HFFc6 (cell line): ENCODE measurements at regions not wholly inside any gene's neighbourhood (a gene's known extent, or its start where the extent isn't known, plus 50 kb on each side); places are given as distances from the start of the nearest gene placed in this dataset.

Experiments
- DNase-seq: peaks from one replicate; pipeline ENCODE4 v3.0.0-alpha.2; 2018
- H3K27ac Mint-ChIP-seq: 2 replicates; pipeline ENCODE4 v1.8.0; 2020; ENCODE audit warnings: mild to moderate bottlenecking, mixed read lengths
- H3K27me3 Mint-ChIP-seq: 2 replicates; pipeline ENCODE4 v1.8.0; 2021; ENCODE audit warnings: mild to moderate bottlenecking, moderate library complexity, mixed read lengths; ENCODE audit not compliant: insufficient read depth
- H3K36me3 Mint-ChIP-seq: 2 replicates; pipeline ENCODE4 v1.8.0; 2021; ENCODE audit warnings: low read depth, mixed read lengths
- H3K4me1 Mint-ChIP-seq: 2 replicates; pipeline ENCODE4 v1.8.0; 2020; ENCODE audit warnings: low read depth, mixed read lengths
- H3K4me3 Mint-ChIP-seq: 2 replicates; pipeline ENCODE4 v1.8.0; 2020; ENCODE audit warnings: mild to moderate bottlenecking, moderate library complexity, mixed read lengths
- H3K9me3 Mint-ChIP-seq: 2 replicates; pipeline ENCODE4 v1.8.0; 2020; ENCODE audit warnings: mild to moderate bottlenecking, mixed read lengths
- TF ChIP-seq, protein P1 (sequence below): fragments of 200-600 bp; sonication (generic); IDR thresholded peaks from 2 replicates; pipeline ENCODE4 v1.5.0; 2021; ENCODE audit warnings: antibody characterized with exemption, mild to moderate bottlenecking

- Mint-ChIP-seq H3K4me1 (no peaks in the 10 kb centered on the region), H3K9me3 (no peaks in the 10 kb centered on the region), H3K4me3 (no peak overlapping the region), H3K36me3 (no peaks in the 10 kb centered on the region), H3K27me3 (peaks cover 9% of the 10 kb centered on the region), H3K27ac (no peak overlapping the region)
- TF ChIP-seq, protein P1, sequence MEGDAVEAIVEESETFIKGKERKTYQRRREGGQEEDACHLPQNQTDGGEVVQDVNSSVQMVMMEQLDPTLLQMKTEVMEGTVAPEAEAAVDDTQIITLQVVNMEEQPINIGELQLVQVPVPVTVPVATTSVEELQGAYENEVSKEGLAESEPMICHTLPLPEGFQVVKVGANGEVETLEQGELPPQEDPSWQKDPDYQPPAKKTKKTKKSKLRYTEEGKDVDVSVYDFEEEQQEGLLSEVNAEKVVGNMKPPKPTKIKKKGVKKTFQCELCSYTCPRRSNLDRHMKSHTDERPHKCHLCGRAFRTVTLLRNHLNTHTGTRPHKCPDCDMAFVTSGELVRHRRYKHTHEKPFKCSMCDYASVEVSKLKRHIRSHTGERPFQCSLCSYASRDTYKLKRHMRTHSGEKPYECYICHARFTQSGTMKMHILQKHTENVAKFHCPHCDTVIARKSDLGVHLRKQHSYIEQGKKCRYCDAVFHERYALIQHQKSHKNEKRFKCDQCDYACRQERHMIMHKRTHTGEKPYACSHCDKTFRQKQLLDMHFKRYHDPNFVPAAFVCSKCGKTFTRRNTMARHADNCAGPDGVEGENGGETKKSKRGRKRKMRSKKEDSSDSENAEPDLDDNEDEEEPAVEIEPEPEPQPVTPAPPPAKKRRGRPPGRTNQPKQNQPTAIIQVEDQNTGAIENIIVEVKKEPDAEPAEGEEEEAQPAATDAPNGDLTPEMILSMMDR: no peak
- no peak for DNase-seq
These were observed 119.5 kb upstream of the VPREB1 start for GRCh38 chr22:22125028-22125578.

GRCh38 chr22:22124374-22124773 lies 120.2 kb upstream of the VPREB1 start:
- Mint-ChIP-seq H3K27me3 (peaks cover 9% of the 10 kb centered on the region), H3K9me3 (no peaks in the 10 kb centered on the region), H3K27ac (no peak overlapping the region), H3K36me3 (no peaks in the 10 kb centered on the region), H3K4me3 (no peak overlapping the region), H3K4me1 (no peaks in the 10 kb centered on the region)
- no peak for DNase-seq
- TF ChIP-seq, protein P1: no peak

DNA sequence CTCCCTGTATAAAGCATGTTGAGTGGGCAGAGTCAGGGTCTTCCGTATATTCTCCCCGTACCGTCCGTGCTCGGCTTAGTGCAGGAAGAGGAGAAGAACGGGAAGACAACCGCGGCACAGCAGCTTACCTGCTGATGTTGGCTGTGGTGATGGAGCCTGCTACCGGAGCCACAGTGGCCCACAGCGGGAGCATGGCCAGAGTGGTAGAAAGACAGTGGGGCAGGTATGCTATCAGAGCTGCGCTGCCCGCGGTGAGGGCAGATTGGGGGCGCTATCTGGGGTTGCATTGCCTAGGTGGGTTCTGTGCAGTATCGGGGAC lies 120.7 kb upstream of the VPREB1 start:
- TF ChIP-seq, protein P1: no peak
- peaks cover 10% of the 10 kb centered on the region for H3K27me3 Mint-ChIP-seq
- H3K4me1 Mint-ChIP-seq: no peaks in the 10 kb centered on the region
- no peaks in the 10 kb centered on the region for H3K9me3 Mint-ChIP-seq
- H3K4me3 Mint-ChIP-seq: no peak overlapping the region
- no peak for DNase-seq
- no peaks in the 10 kb centered on the region for H3K36me3 Mint-ChIP-seq
- no peak overlapping the region for H3K27ac Mint-ChIP-seq

GRCh38 chr22:22123118-22123959 lies 121.2 kb upstream of the VPREB1 start:
- Mint-ChIP-seq H3K27me3 (peaks cover 12% of the 10 kb centered on the region), H3K4me1 (no peaks in the 10 kb centered on the region), H3K36me3 (no peaks in the 10 kb centered on the region), H3K27ac (no peak overlapping the region), H3K4me3 (no peak overlapping the region), H3K9me3 (no peaks in the 10 kb centered on the region)
- TF ChIP-seq, protein P1: no peak
- DNase-seq: no peak

DNA sequence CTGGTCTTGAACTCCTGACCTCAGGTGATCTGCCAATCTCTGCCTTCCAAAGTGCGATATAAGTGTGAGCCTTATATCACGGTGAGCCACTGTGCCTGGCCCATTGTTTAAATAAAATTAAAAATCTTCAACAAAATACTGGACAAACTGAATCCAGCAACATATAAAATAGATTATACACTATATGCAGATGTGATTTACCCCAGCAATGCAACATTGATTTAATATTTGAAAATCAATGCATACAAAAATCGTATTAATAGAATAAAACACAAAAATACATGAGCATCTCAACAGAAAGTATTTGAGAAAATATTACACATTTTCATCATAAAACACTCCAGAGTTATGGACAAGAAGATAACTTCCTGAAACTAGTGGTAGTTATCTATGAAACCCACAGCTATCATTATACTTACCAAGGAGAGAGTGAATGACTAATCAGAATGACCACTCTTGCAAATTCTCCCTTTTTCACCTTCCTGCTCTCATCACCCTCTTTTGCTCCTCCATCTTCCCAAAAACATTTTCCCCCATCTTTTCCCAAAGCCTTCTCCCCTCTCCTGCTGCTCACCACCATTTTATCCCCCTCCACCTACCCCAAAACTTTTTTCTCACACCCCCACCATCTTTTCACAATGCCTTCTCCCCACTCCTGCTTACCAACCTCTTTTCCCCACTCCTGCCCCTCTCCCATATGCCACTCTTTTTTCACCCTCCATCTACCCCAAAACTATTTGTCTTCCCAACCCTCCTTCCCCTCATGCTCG lies 122.1 kb upstream of the VPREB1 start:
- H3K27me3 Mint-ChIP-seq: peaks cover 12% of the 10 kb centered on the region
- H3K36me3 Mint-ChIP-seq: no peaks in the 10 kb centered on the region
- no peaks in the 10 kb centered on the region for H3K4me1 Mint-ChIP-seq
- H3K4me3 Mint-ChIP-seq: no peak overlapping the region
- H3K9me3 Mint-ChIP-seq: no peaks in the 10 kb centered on the region
- no peak overlapping the region for H3K27ac Mint-ChIP-seq
- no peak for DNase-seq
- TF ChIP-seq, protein P1: no peak
